Astrocyte (in vitro differentiated cells and primary cell): ENCODE measurements at regions not wholly inside any gene's neighbourhood (a gene's known extent, or its start where the extent isn't known, plus 50 kb on each side); places are given as distances from the start of the nearest gene placed in this dataset.

Source experiments
- CTCF ChIP-seq: IDR thresholded peaks from 2 replicates; pipeline ENCODE4 v1.5.1; 2011; ENCODE audit warnings: low read depth, mild to moderate bottlenecking, inconsistent platforms, low read length, moderate library complexity; ENCODE audit not compliant: insufficient read depth
- EZH2 ChIP-seq: IDR thresholded peaks from 2 replicates; pipeline ENCODE4 v1.6.1; 2012; ENCODE audit warnings: mild to moderate bottlenecking, low read length, inconsistent platforms; ENCODE audit not compliant: insufficient read depth

DNA sequence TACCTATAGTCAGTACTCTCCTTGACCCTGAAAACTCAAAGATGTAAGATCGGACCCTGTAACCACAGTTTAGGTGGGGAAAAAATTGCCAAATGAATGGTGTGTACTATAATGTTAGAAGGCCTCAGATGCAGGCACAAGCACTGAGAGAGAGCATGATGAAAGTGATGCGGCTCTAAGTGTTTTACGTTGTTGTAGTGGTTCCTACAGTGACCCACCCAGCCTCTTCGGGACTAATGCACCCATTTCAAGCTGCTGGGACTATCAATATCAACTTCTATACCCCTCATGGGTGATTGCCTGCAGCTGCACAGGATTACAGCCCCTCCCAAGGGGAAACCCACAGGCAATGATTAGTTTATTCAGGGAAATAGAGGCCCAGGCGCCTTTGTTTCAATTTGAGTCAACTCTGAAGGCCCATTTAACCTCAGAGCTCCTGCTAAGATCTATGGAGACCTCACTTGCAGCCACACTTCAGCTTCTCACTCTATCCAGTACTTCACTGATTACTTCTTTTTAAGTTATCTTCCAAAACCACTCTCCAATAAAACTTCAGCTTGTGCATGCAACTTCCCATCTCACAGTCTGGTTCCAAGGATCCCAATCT is 340.7 kb downstream of the NR2F1-AS1 start:
- TF ChIP-seq EZH2 (no peak), CTCF (no peak)
